GM12878 (cell line): ENCODE measurements at regions not wholly inside any gene's neighbourhood (a gene's known extent, or its start where the extent isn't known, plus 50 kb on each side); places are given as distances from the start of the nearest gene placed in this dataset.

Source experiments
- ATAC-seq: fragments of 200-7000 bp; cut with Tn5 transposase; 3 replicates; pipeline ENCODE4 v1.9.1; 2020; ENCODE audit warnings: mild to moderate bottlenecking, moderate library complexity
- BruUV-seq: library from RNA; stranded (reverse); fragments of 400-500 nt; replicated peaks from 2 replicates; lab custom pipeline; 2021; lab: Mats Ljungman, UMichigan
- CTCF ChIA-PET: fragments of 300-600 bp; sonication (Branson Sonifier 250); formaldehyde crosslinking; extraction: SDS; loops from one replicate; lab custom pipeline; 2021; ENCODE audit warnings: inconsistent platforms; lab: Yijun Ruan, JAX
- POLR2A ChIA-PET: fragments of 350-600 bp; formaldehyde crosslinking; extraction: SDS; loops from one replicate; lab custom pipeline; 2021; ENCODE audit warnings: inconsistent platforms; lab: Charles Lee
- RAD21 ChIA-PET: fragments of 300-600 bp; sonication (Branson Sonifier 250); formaldehyde crosslinking; loops from one replicate; lab custom pipeline; 2023; ENCODE audit warnings: antibody characterized with exemption; ENCODE audit not compliant: unreplicated experiment; lab: Charles Lee
- SMC1A ChIA-PET: fragments of 300-600 bp; sonication (Branson Sonifier 250); formaldehyde crosslinking; loops from one replicate; lab custom pipeline; 2023; ENCODE audit not compliant: unreplicated experiment, uncharacterized antibody; lab: Charles Lee
- DNase-seq: peaks from one replicate; pipeline ENCODE4 v3.0.0-alpha.2; 2011; ENCODE audit warnings: low read depth, low spot score
- FAIRE-seq: peaks from 3 replicates; lab custom pipeline; 2011; peaks lifted over from hg19 to GRCh38; lab: Jason Lieb, UNC
- H2AFZ ChIP-seq: 2 replicates; pipeline ENCODE4 v1.6.0; 2011; ENCODE audit warnings: low read depth, low read length, control low read depth; ENCODE audit not compliant: control insufficient read depth
- H3K27ac ChIP-seq: 2 replicates; pipeline ENCODE4 v1.5.1; 2011; ENCODE audit warnings: control low read depth; ENCODE audit not compliant: control insufficient read depth, insufficient read depth
- H3K27me3 ChIP-seq, 2 experiments: replicated peaks in 1 of 2; 2 replicates each; pipeline versions ENCODE4 v1.6.0 to v1.6.1; 2011; ENCODE audit warnings: low read length in 1 of 2; ENCODE audit not compliant: control insufficient read depth in 2 of 2, insufficient read depth in 2 of 2
- H3K36me3 ChIP-seq, 2 experiments: 2 replicates each; pipeline ENCODE4 v1.5.1; 2011; ENCODE audit warnings: low read length in 1 of 2; ENCODE audit not compliant: control insufficient read depth in 2 of 2, insufficient read depth in 2 of 2
- H3K4me1 ChIP-seq: 2 replicates; pipeline ENCODE4 v1.6.1; 2011; ENCODE audit warnings: mild to moderate bottlenecking, low read length, moderate library complexity, mixed read lengths; ENCODE audit not compliant: control insufficient read depth, insufficient read depth
- H3K4me2 ChIP-seq: 2 replicates; pipeline ENCODE4 v1.6.0; 2011; ENCODE audit warnings: control low read depth; ENCODE audit not compliant: control insufficient read depth, insufficient read depth
- H3K4me3 ChIP-seq: fragments of 200-600 bp; sonication (generic); 2 replicates; pipeline ENCODE4 v1.5.1; 2016
- H3K79me2 ChIP-seq: 2 replicates; pipeline ENCODE4 v1.6.0; 2011; ENCODE audit warnings: low read length; ENCODE audit not compliant: control insufficient read depth, insufficient read depth
- H3K9ac ChIP-seq: 2 replicates; pipeline ENCODE4 v1.8.0; 2011; ENCODE audit warnings: low read length, control low read depth, mixed read lengths; ENCODE audit not compliant: control insufficient read depth, insufficient read depth
- H3K9me3 ChIP-seq: replicated peaks from 3 replicates; pipeline ENCODE4 v1.5.1; 2011; ENCODE audit warnings: mild to moderate bottlenecking, low read length; ENCODE audit not compliant: control insufficient read depth, insufficient read depth
- H4K20me1 ChIP-seq: 2 replicates; pipeline ENCODE4 v1.6.0; 2011; ENCODE audit not compliant: control insufficient read depth, insufficient read depth
- BMI1 ChIP-seq: fragments of 450-650 bp; IDR thresholded peaks from 2 replicates; pipeline ENCODE4 v1.6.1; 2016; ENCODE audit warnings: mild to moderate bottlenecking, moderate library complexity, borderline replicate concordance
- EGR1 ChIP-seq, 2 experiments: IDR thresholded peaks; 1 replicate in 1 of 2; 2 replicates in 1 of 2; pipeline ENCODE4 v1.6.1; 2011 to 2012; ENCODE audit warnings: low read depth in 2 of 2, low read length in 2 of 2, borderline replicate concordance in 1 of 2, mild to moderate bottlenecking in 1 of 2, moderate library complexity in 1 of 2
- ESRRA ChIP-seq: IDR thresholded peaks from 2 replicates; pipeline ENCODE4 v1.6.1; 2012; ENCODE audit warnings: mild to moderate bottlenecking, low read length, improper control_type of control experiment
- EZH2 ChIP-seq: IDR thresholded peaks from 2 replicates; pipeline ENCODE4 v1.6.1; 2012; ENCODE audit warnings: low read depth, mild to moderate bottlenecking, control low read depth, inconsistent platforms, low read length, borderline replicate concordance; ENCODE audit not compliant: control insufficient read depth
- IKZF2 ChIP-seq, 2 experiments: fragments of 450-650 bp; IDR thresholded peaks; 2 replicates each; pipeline ENCODE4 v1.6.1; 2017; ENCODE audit warnings: mild to moderate bottlenecking in 2 of 2, moderate library complexity in 2 of 2
- JUND ChIP-seq: IDR thresholded peaks from 2 replicates; pipeline ENCODE4 v1.6.1; 2012; ENCODE audit warnings: low read depth, mild to moderate bottlenecking, low read length, improper control_type of control experiment, moderate library complexity
- NFIC ChIP-seq: IDR thresholded peaks from 2 replicates; pipeline ENCODE4 v1.6.1; 2012; ENCODE audit warnings: low read depth, mild to moderate bottlenecking, inconsistent platforms, low read length, moderate library complexity
- NRF1 ChIP-seq: conservative IDR thresholded peaks from 2 replicates; pipeline ENCODE4 v1.6.1; 2011; ENCODE audit warnings: mild to moderate bottlenecking, low read depth, low read length, improper control_type of control experiment
- PAX8 ChIP-seq: fragments of 450-650 bp; IDR thresholded peaks from 2 replicates; pipeline ENCODE4 v1.6.1; 2017; ENCODE audit warnings: mild to moderate bottlenecking, moderate library complexity
- ZNF217 ChIP-seq: fragments of 450-650 bp; IDR thresholded peaks from 2 replicates; pipeline ENCODE4 v1.6.1; 2017; ENCODE audit warnings: antibody characterized with exemption, mild to moderate bottlenecking
- WGBS: methylation state at CpG from one replicate; pipeline ENCODE4 v1.1.6; 2016; ENCODE audit warnings: low lambda C conversion rate; ENCODE audit not compliant: insufficient replicate concordance, insufficient coverage; ENCODE audit errors: missing lambda C conversion rate; 5-methylcytosine and 5-hydroxymethylcytosine counted together
- in situ Hi-C: fragments of 300-500 bp; cut with MboI; formaldehyde crosslinking; loops from 9 replicates; pipeline ENCODE4 v1.14.3; 2018; ENCODE audit warnings: mixed read lengths
- intact Hi-C: fragments of 100-400 bp; cut with micrococcal nuclease; formaldehyde crosslinking; loops from one replicate; pipeline ENCODE4 v1.14.2; 2022; ENCODE audit not compliant: unreplicated experiment
- TF ChIP-seq, protein P1 (sequence below): IDR thresholded peaks from 2 replicates; pipeline ENCODE4 v1.6.1; 2011; ENCODE audit warnings: low read depth, low read length, improper control_type of control experiment, borderline replicate concordance
- TF ChIP-seq, protein P2 (sequence below): IDR thresholded peaks from 2 replicates; pipeline ENCODE4 v1.6.1; 2011; ENCODE audit warnings: low read depth, mild to moderate bottlenecking, low read length, moderate library complexity, borderline replicate concordance; ENCODE audit errors: extremely low read depth
- TF ChIP-seq, protein P3 (sequence below): fragments of 450-650 bp; IDR thresholded peaks from 2 replicates; pipeline ENCODE4 v1.6.1; 2016; ENCODE audit warnings: mild to moderate bottlenecking
- TF ChIP-seq, protein P4 (sequence below): fragments of 450-650 bp; formaldehyde crosslinking; IDR thresholded peaks from 2 replicates; pipeline ENCODE4 v1.4.0; 2020; ENCODE audit warnings: mild to moderate bottlenecking, moderate library complexity

DNA sequence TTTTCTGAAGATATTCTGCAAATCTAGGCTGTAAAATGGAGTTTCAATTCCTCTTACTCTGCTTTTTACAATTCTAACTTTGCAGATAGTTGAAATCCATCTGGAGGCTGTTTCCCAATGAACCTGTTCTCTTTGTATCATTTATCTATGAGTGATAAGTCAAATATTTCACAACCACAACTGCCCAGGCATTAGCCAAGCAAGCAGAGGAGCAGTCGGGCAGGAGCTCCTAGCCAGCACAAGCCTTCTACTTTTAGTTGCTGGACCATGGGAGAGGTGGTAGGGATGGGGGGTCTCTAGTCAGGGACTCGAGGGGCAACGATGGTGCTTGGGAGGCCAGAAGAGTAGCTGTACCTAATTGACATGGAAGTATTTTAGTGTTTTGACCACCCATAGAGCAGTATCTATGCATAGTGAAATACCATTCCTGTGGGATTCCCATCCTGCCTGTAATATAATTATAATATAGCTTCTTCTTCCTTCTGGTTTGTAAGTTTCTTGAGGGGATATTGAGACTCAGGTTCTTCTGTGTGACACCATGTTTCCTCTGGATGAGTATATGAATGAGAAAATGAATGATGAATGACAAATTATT, 353.5 kb upstream of the IL12A start:
- no peaks in the 10 kb centered on the region for H3K4me1 ChIP-seq
- BruUV-seq: no TSS peak
- no peak overlapping the region for H3K4me2 ChIP-seq
- no peak overlapping the region for H3K4me3 ChIP-seq
- ChIA-PET RAD21 (interaction anchor here (0.5 kb wide), 1 partner anchor 166 kb away, joined by 3 read pairs; no protein-coding TSS in a partner anchor), POLR2A (no interaction called here), SMC1A (no interaction called here), CTCF (interaction anchor here (1.5 kb wide), 1 partner anchor 11 kb away, joined by 4 read pairs; no protein-coding TSS in a partner anchor)
- no peaks in the 10 kb centered on the region for H3K27me3 ChIP-seq
- no peaks in the 10 kb centered on the region for H3K79me2 ChIP-seq
- H2AFZ ChIP-seq: no peak overlapping the region
- no peaks in the 10 kb centered on the region; the same call in 1 of the 2 replicates for H4K20me1 ChIP-seq
- no peak overlapping the region for H3K9ac ChIP-seq
- 2% methylated on average over 3 of the region's 3 CpGs for WGBS
- in situ Hi-C loops (no loop called here), intact Hi-C loops (no loop called here)
- H3K36me3 ChIP-seq: no peaks in the 10 kb centered on the region
- no peak overlapping the region for H3K27ac ChIP-seq
- FAIRE-seq (no peak), DNase-seq (no peak), ATAC-seq (no peak)
- H3K9me3 ChIP-seq: no peaks in the 10 kb centered on the region
- no peak for TF ChIP-seq EGR1 (IDR thresholded peaks at IDR 0.05; ENCODE audit: borderline replicate concordance in 1 of 2, low read depth in 2 of 2, low read length in 2 of 2)
- TF ChIP-seq, protein P1, sequence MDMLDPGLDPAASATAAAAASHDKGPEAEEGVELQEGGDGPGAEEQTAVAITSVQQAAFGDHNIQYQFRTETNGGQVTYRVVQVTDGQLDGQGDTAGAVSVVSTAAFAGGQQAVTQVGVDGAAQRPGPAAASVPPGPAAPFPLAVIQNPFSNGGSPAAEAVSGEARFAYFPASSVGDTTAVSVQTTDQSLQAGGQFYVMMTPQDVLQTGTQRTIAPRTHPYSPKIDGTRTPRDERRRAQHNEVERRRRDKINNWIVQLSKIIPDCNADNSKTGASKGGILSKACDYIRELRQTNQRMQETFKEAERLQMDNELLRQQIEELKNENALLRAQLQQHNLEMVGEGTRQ: no peak
- no peak for TF ChIP-seq ZNF217
- TF ChIP-seq EZH2: no peak
- TF ChIP-seq ESRRA: no peak
- TF ChIP-seq NRF1: no peak
- TF ChIP-seq, protein P2, sequence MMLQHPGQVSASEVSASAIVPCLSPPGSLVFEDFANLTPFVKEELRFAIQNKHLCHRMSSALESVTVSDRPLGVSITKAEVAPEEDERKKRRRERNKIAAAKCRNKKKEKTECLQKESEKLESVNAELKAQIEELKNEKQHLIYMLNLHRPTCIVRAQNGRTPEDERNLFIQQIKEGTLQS: no peak
- no peak for TF ChIP-seq IKZF2 (IDR thresholded peaks at IDR 0.05)
- no peak for TF ChIP-seq NFIC
- TF ChIP-seq BMI1: no peak
- TF ChIP-seq, protein P3, sequence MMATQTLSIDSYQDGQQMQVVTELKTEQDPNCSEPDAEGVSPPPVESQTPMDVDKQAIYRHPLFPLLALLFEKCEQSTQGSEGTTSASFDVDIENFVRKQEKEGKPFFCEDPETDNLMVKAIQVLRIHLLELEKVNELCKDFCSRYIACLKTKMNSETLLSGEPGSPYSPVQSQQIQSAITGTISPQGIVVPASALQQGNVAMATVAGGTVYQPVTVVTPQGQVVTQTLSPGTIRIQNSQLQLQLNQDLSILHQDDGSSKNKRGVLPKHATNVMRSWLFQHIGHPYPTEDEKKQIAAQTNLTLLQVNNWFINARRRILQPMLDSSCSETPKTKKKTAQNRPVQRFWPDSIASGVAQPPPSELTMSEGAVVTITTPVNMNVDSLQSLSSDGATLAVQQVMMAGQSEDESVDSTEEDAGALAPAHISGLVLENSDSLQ: no peak
- TF ChIP-seq, protein P4, sequence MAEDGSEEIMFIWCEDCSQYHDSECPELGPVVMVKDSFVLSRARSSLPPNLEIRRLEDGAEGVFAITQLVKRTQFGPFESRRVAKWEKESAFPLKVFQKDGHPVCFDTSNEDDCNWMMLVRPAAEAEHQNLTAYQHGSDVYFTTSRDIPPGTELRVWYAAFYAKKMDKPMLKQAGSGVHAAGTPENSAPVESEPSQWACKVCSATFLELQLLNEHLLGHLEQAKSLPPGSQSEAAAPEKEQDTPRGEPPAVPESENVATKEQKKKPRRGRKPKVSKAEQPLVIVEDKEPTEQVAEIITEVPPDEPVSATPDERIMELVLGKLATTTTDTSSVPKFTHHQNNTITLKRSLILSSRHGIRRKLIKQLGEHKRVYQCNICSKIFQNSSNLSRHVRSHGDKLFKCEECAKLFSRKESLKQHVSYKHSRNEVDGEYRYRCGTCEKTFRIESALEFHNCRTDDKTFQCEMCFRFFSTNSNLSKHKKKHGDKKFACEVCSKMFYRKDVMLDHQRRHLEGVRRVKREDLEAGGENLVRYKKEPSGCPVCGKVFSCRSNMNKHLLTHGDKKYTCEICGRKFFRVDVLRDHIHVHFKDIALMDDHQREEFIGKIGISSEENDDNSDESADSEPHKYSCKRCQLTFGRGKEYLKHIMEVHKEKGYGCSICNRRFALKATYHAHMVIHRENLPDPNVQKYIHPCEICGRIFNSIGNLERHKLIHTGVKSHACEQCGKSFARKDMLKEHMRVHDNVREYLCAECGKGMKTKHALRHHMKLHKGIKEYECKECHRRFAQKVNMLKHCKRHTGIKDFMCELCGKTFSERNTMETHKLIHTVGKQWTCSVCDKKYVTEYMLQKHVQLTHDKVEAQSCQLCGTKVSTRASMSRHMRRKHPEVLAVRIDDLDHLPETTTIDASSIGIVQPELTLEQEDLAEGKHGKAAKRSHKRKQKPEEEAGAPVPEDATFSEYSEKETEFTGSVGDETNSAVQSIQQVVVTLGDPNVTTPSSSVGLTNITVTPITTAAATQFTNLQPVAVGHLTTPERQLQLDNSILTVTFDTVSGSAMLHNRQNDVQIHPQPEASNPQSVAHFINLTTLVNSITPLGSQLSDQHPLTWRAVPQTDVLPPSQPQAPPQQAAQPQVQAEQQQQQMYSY (CRISPR knock-in tag): no peak
- no peak for TF ChIP-seq JUND
- no peak for TF ChIP-seq PAX8
